Activated CD4-positive, alpha-beta T cell treated with anti-CD3 and anti-CD28 coated beads, Interleukin-2, Interleukin-6, amounts not matched to agents 100 ng/mL and 50 ng/mL, durations not matched to agents 16 hours and 8 hours (primary cell): ENCODE measurements at regions not wholly inside any gene's neighbourhood (a gene's known extent, or its start where the extent isn't known, plus 50 kb on each side); places are given as distances from the start of the nearest gene placed in this dataset.
"Not testable (repeated sequence)": the region's sequence is repeated elsewhere in the genome, so short reads cannot be mapped to it uniquely, and the experiment has no call there.

Experiments used
- DNase-seq: peaks from one replicate; pipeline ENCODE4 v3.0.0-alpha.2; 2020

DNA sequence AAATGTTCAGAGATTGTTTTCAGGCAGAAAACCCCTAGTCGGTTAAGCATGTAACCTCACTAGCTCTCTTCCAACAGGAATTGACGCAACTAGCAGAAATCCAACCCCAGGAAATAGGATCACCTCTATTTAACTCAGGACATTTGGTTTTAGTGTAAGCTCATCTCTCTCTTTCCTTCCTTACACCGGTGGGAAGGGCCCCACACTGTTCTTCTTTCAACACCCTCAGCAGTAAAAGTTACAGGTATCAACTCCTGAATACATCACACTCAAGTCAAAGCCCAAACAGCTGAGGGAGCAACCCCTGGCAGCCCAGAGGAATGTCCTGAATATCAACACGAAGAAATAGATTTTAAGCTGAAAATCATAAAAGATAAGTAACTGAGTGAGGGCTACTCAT lies 191.2 kb upstream of the KIF2B start:
- no peak for DNase-seq

GRCh38 chr17:53630638-53631037 lies 192.1 kb upstream of the KIF2B start:
- DNase-seq = no peak

GRCh38 chr17:53630115-53630514 lies 192.6 kb upstream of the KIF2B start:
- DNase-seq = no peak

GRCh38 chr17:53629188-53629587 lies 193.5 kb upstream of the KIF2B start:
- DNase-seq = no peak

- DNase-seq = no peak
These were observed 194.7 kb upstream of the KIF2B start for GRCh38 chr17:53628011-53628410.

DNA sequence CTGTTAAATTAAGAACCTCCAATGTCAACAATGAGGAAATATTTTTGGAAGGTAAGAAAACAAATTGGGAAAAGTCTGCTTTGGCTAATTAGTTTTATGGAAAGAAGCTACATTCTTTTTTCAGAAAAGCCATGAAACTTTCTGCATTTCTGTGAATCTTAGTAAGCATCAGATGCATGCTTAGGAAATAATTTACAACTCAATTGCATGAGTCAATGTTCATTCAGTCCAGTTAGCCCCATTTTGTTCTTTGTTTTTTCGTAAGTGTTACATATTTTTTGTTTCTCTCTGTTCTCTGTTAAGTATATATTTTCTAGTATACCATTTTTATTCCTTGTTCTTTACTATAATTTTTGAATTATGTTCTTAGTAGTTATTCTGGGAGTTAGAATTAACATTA lies 195.2 kb upstream of the KIF2B start:
- no peak for DNase-seq

DNA sequence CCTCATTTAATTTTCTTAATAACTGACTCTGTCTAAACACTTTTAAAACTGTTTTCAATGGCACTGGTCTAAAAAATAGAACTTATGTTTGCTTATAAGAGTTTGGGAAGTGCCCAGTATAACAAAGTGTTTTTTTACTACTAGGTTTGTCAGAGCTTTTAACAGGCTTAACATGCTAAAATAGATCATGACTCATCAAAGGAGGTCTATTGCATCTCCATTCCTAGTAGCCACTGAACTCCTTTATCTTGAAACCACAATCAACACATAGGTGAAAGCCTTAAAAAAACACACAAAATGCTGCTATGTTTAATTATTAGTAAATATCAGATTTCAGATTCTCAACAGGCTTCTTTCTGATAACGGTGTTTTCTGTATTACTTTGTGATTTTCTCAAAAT lies 196.4 kb upstream of the KIF2B start:
- DNase-seq = no peak

GRCh38 chr17:53619025-53619424 lies 203.7 kb upstream of the KIF2B start:
- DNase-seq = no peak

DNA sequence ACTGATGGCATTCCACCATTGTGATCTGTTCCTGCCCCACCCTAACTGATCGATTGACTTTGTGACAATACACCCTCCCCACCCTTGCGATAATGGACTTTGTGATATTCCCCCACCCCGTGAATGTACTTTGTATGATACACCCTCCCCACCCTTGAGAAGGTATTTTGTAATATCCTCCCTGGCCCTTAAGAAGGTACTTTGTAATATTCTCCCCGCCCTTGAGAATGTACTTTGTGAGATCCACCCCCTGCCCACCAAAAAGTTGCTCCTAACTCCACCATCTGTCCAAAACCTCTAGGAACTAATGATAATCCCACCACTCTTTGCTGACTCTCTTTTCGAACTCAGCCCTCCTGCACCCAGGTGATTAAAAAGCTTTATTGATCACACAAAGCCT lies 214.5 kb upstream of the KIF2B start:
- not testable (repeated sequence) for DNase-seq

GRCh38 chr17:53607475-53607874 lies 215.3 kb upstream of the KIF2B start:
- DNase-seq = no peak

- no peak for DNase-seq
These were observed 234.4 kb upstream of the KIF2B start for GRCh38 chr17:53588317-53588716.

GRCh38 chr17:53574038-53574437 lies 248.7 kb upstream of the KIF2B start:
- DNase-seq = no peak

DNA sequence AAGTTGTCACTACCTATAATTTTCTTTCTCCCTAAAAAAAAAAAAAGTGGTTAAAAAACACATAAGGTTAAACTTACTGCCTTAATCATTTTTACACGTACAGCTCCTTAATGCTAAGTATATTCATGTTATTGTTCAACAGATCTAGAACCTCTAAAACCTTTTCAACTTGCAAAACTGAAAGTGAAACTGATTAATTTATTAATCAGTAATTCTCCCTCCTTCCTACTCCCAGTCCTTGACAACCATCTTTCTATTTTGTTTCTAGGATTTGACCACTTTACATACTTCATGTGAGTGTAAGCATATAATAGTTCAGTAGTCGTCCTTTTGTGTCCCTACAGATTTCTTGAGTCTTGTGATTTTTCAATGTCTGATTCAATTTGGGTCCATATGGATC lies 251.4 kb upstream of the KIF2B start:
- no peak for DNase-seq

DNA sequence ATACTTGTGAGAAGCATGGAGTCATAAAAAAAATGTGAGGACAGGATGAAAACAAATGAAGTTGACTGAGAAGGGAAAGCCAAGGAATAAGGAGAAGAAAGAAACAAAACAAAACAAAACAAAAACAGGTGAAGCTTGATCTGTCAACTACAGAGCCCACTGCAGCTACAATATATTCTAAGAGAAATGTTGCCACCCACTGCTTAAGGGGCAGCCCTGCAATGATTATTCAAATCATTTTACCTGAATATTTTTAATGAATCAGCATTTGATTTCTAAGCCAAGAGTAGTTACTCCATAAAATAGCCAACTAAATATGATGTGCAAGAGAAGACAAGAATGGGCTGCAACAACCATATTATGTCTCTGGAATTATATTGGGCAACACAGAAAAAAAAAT lies 252.0 kb upstream of the KIF2B start:
- DNase-seq = no peak

GRCh38 chr17:53560953-53561352 lies 261.8 kb upstream of the KIF2B start:
- no peak for DNase-seq

DNA sequence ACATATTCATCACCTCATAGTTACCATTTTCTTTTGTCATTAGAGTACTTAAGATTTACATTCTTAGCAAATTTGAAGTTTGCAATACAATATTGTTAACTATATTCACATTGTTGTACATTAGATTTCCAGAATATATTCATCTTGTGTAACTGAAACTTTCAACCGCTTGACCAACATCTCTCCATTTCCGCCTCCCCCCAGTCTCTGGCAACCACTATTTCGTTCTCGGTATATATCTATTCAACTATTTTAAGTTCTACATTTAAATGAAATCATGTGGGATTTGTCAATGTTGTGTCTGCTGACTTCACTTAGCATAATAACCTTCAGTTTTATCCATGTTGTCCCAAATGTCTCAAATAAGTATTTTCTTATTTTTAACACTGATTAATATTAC lies 274.5 kb upstream of the KIF2B start:
- no peak for DNase-seq

DNA sequence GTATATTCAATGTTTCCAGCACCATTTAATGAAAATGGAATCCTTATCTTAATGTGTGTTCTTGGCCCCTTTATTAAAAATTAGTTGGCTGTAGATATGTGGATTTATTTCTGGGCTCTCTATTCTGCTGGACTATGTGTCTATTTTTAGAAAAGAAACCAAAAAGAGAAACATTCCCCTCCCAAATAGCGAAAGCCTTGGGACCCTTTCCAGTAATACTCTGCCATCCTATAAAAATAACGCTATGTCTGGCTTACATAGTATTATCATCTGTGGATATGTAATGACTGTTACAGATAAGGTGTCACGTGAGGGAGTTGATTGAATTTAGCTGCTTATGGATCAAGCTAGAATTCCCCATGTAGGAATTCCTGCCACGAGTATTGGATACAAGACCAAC lies 279.3 kb upstream of the KIF2B start:
- DNase-seq = no peak

- DNase-seq = no peak
These were observed 284.6 kb upstream of the KIF2B start for GRCh38 chr17:53538129-53538617.

DNA sequence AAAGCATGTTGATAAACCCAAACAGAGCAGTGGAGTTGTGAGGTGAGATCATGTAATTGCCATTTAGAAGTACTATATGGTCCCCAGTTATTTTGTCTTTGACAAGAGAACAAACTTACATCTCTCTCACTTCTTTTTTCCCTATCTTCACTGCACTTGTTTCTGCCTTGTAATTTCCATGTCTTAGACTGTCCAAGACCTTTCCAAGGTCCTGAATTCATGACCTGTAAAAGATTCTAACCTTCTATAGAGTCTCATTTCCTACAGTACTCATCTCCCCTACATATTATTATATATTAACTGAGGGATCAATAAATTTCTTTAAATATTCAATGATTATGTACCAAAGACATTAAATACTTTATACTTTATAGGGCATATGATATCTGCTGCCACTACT lies 295.3 kb upstream of the KIF2B start:
- no peak for DNase-seq

GRCh38 chr17:53525590-53525989 lies 297.1 kb upstream of the KIF2B start:
- no peak for DNase-seq

- no peak for DNase-seq
These were observed 306.1 kb upstream of the KIF2B start for GRCh38 chr17:53516636-53517035.

DNA sequence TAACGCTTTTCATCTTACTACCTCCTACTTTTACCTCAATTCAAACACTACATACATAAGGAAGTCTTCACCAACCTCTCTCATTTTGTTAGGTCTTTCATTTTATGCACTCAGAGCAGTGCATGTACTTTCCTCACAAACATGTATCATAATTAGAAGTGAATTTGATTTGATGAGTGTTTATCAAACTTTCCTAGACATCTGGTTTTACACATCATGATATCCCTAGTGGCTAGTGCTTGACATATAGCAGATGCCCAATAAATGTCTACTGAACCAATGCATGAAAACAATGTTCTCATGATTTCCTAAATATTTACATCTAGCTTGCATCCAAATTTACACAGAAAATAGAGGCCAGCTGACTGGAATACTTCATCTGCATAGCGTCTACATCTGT lies 323.4 kb upstream of the KIF2B start:
- DNase-seq = no peak

DNA sequence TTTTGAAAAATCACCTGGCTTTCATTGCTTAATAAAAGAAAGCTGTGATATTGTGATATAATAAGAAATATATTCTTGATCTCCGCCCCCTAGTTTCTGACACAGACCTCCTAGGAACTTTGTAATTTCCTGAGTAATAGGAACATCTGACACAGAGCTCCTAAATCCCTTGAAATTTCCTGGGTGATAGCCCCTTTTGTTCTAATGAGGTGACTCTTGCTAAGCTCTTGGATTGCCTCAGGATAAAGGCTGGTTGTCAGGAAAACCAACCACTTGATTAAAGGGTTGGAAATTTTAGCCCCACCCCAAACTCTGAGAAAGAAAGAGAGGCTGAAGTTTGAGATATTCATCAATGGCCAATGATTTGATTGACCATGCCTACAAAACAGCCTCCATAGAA lies 326.4 kb upstream of the KIF2B start:
- no peak for DNase-seq

DNA sequence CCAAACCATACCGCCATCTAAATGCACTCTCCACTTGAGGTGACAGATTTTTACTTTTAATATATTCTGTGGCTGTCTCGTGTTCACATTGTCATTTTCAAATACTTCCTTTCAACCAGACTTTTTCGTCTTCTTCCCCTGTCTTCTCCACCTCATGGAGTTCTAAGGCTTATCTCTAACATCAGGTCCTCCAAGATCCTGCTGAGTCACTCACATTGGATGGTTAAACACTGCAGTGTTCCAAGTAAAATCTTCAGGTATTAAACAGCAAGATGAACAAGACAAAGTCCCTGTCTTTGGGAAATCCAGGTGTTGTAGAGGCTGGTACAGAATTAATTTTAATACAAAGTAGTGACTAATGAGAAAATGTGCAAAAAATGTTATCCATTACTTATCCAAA lies 330.2 kb upstream of the KIF2B start:
- DNase-seq = no peak

DNA sequence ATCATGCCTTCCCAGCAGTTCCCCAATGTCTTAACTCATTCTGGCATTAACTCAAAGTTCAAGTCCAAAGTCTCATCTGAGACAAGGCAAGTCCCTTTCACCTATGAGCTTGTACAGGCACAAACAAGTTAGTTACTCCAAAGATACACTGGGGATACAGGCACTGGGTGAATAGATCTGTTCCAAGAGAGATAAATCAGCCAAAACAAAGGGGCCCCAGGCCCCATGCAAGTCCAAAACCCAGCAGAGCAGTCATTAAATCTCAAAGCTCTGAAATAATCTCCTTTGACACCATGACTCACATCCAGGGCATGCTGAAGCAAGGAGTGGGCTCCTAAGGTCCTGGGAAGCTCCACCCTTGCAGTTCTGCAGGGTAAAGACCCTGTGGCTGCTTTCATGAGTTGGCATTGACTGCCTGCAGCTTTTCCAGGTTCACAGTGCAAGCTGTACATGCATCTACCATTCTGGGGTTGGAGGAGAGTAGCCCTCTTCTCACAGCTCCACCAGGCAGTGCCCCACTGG lies 332.2 kb upstream of the KIF2B start:
- DNase-seq = no peak

DNA sequence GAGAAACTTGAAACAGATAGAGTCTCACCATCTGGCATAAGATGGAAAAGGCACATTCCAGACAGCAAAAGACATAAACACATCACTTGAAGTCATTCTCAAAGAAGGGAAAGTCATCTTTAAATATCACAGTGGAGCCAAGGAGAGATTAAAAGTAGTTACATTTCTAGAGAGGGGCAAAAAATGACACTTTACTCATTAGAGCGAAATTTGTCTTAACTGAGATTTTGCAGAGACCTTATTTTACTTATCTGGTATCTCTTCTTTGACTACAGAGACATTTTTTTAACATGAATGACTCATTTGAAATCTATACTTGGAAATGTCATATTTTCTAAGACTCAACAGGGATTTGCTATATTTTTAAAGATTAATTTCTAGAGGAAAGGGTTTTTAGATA lies 339.0 kb upstream of the KIF2B start:
- DNase-seq = no peak
